HCT116 (cell line): ENCODE measurements at regions not wholly inside any gene's neighbourhood (a gene's known extent, or its start where the extent isn't known, plus 50 kb on each side); places are given as distances from the start of the nearest gene placed in this dataset.

Experiments
- ATAC-seq: fragments of 200-7000 bp; cut with Tn5 transposase; 2 replicates; pipeline ENCODE4 v1.9.1; 2020; ENCODE audit warnings: mild to moderate bottlenecking, moderate library complexity
- BruUV-seq: library from RNA; stranded (reverse); fragments of 400-500 nt; replicated peaks from 2 replicates; lab custom pipeline; 2021; lab: Mats Ljungman, UMichigan
- CTCF ChIA-PET: fragments of 300-600 bp; sonication (Branson Sonifier 250); formaldehyde crosslinking; loops from one replicate; lab custom pipeline; 2021; ENCODE audit warnings: antibody characterized with exemption; lab: Charles Lee
- POLR2A ChIA-PET: fragments of 300-600, 350-600 bp; sonication (Branson Sonifier 250); formaldehyde crosslinking; loops from one replicate; lab custom pipeline; 2021; ENCODE audit warnings: antibody characterized with exemption; lab: Charles Lee
- RAD21 ChIA-PET, 2 experiments: fragments of 300-600 bp; sonication (Branson Sonifier 250); formaldehyde crosslinking; loops; one replicate each; lab custom pipeline; 2023; ENCODE audit warnings: low total read pairs in 2 of 2; ENCODE audit not compliant: uncharacterized antibody in 2 of 2, unreplicated experiment in 2 of 2, low non-redundant PET in 1 of 2; lab: Charles Lee
- DNase-seq: peaks from one replicate; pipeline ENCODE4 v3.0.0-alpha.2; 2010; ENCODE audit warnings: low read depth, low spot score
- H2AFZ ChIP-seq: fragments of 200-600 bp; shearing (Covaris generic), sonication (generic); 2 replicates; pipeline ENCODE4 v1.6.1; 2017; ENCODE audit warnings: low read depth, mixed run types, mixed read lengths, antibody characterized with exemption, low read length; ENCODE audit not compliant: poor library complexity, severe bottlenecking
- H3K27ac ChIP-seq: 2 replicates; pipeline ENCODE4 v1.5.1; 2012; ENCODE audit warnings: low read depth, low read length
- H3K27me3 ChIP-seq: fragments of 200-600 bp; sonication (generic); 2 replicates; pipeline ENCODE4 v1.6.1; 2016; ENCODE audit warnings: mixed run types, low read length, mixed read lengths; ENCODE audit not compliant: insufficient read depth
- H3K36me3 ChIP-seq, 2 experiments: fragments of 200-500 bp in 1 of 2; fragments of 200-600 bp in 1 of 2; sonication (Bioruptor generic) in 1 of 2; sonication (generic) in 1 of 2; 2 replicates each; pipeline versions ENCODE4 v1.5.1 to v1.6.1; 2014 to 2016; ENCODE audit warnings: low read length in 2 of 2, inconsistent platforms in 1 of 2, mixed read lengths in 1 of 2, mixed run types in 1 of 2; ENCODE audit not compliant: insufficient read depth in 2 of 2, control insufficient read depth in 1 of 2
- H3K4me1 ChIP-seq, 2 experiments: fragments of 200-600 bp in 1 of 2; sonication (generic) in 1 of 2; 2 replicates each; pipeline versions ENCODE4 v1.5.1 to v1.6.1; 2012 to 2017; ENCODE audit warnings: low read length in 2 of 2, inconsistent platforms in 1 of 2, mild to moderate bottlenecking in 1 of 2, mixed read lengths in 1 of 2, mixed run types in 1 of 2, moderate library complexity in 1 of 2; ENCODE audit not compliant: insufficient read depth in 2 of 2, control insufficient read depth in 1 of 2
- H3K4me2 ChIP-seq: fragments of 200-600 bp; sonication (generic); 2 replicates; pipeline ENCODE4 v1.6.1; 2017; ENCODE audit warnings: mixed run types, low read length, mixed read lengths
- H3K4me3 ChIP-seq, 2 experiments: fragments of 200-600 bp in 1 of 2; sonication (generic) in 1 of 2; replicated peaks in 1 of 2; 2 replicates each; pipeline ENCODE4 v1.5.1; 2011 to 2016; ENCODE audit warnings: low read length in 2 of 2, control low read depth in 1 of 2, low read depth in 1 of 2, mild to moderate bottlenecking in 1 of 2, mixed read lengths in 1 of 2, mixed run types in 1 of 2
- H3K79me2 ChIP-seq: fragments of 200-600 bp; sonication (generic); 2 replicates; pipeline ENCODE4 v1.6.1; 2017; ENCODE audit warnings: mild to moderate bottlenecking, mixed run types, low read length, moderate library complexity, mixed read lengths; ENCODE audit not compliant: insufficient read depth
- H3K9ac ChIP-seq: fragments of 200-600 bp; sonication (generic); 2 replicates; pipeline ENCODE4 v1.6.1; 2016; ENCODE audit warnings: low read length, mixed read lengths
- H3K9me2 ChIP-seq: fragments of 200-600 bp; sonication (generic), shearing (Covaris generic); 2 replicates; pipeline ENCODE4 v1.6.1; 2017; ENCODE audit warnings: mixed run types, mild to moderate bottlenecking, moderate library complexity; ENCODE audit not compliant: insufficient read depth
- H3K9me3 ChIP-seq, 2 experiments: fragments of 200-500 bp in 1 of 2; fragments of 200-600 bp in 1 of 2; sonication (Bioruptor generic) in 1 of 2; sonication (generic) in 1 of 2; 2 replicates each; pipeline ENCODE4 v1.6.1; 2014 to 2017; ENCODE audit warnings: low read length in 2 of 2, mixed read lengths in 2 of 2, inconsistent platforms in 1 of 2, low read depth in 1 of 2, mild to moderate bottlenecking in 1 of 2, mixed run types in 1 of 2, moderate library complexity in 1 of 2; ENCODE audit not compliant: control insufficient read depth in 1 of 2, insufficient read depth in 1 of 2
- H4K20me1 ChIP-seq: fragments of 200-600 bp; sonication (generic), shearing (Covaris generic); 2 replicates; pipeline ENCODE4 v1.6.1; 2017; ENCODE audit warnings: mixed run types, mild to moderate bottlenecking, moderate library complexity; ENCODE audit not compliant: insufficient read depth
- CBX3 ChIP-seq: IDR thresholded peaks from 2 replicates; pipeline ENCODE4 v1.6.1; 2012; ENCODE audit warnings: low read depth
- CEBPB ChIP-seq: IDR thresholded peaks from 2 replicates; pipeline ENCODE4 v1.6.1; 2012; ENCODE audit warnings: low read depth
- EGR1 ChIP-seq: IDR thresholded peaks from 2 replicates; pipeline ENCODE4 v1.6.1; 2012; ENCODE audit warnings: low read depth
- ELF1 ChIP-seq: IDR thresholded peaks from 2 replicates; pipeline ENCODE4 v1.6.1; 2012; ENCODE audit warnings: low read depth, borderline replicate concordance
- EZH2 ChIP-seq: fragments of 200-600 bp; sonication (generic); IDR thresholded peaks from 2 replicates; pipeline ENCODE4 v1.6.1; 2017; ENCODE audit warnings: antibody characterized with exemption, mixed run types
- FOSL1 ChIP-seq: IDR thresholded peaks from 2 replicates; pipeline ENCODE4 v1.6.1; 2012; ENCODE audit warnings: low read depth
- JUND ChIP-seq: IDR thresholded peaks from 2 replicates; pipeline ENCODE4 v1.6.1; 2012
- MAX ChIP-seq: IDR thresholded peaks from 2 replicates; pipeline ENCODE4 v1.6.1; 2012
- POLR2A ChIP-seq: IDR thresholded peaks from 2 replicates; pipeline ENCODE4 v1.7.0; 2011; ENCODE audit warnings: borderline replicate concordance; ENCODE audit not compliant: insufficient read depth, insufficient read length; ENCODE audit errors: extremely low read depth
- POLR2AphosphoS5 ChIP-seq: IDR thresholded peaks from 2 replicates; pipeline ENCODE4 v1.6.1; 2011; ENCODE audit warnings: mild to moderate bottlenecking, low read depth, low read length, moderate library complexity
- RAD21 ChIP-seq: IDR thresholded peaks from 2 replicates; pipeline ENCODE4 v1.6.1; 2012; ENCODE audit warnings: low read depth, mild to moderate bottlenecking
- SIN3A ChIP-seq: IDR thresholded peaks from 2 replicates; pipeline ENCODE4 v1.6.1; 2012; ENCODE audit warnings: low read depth
- SP1 ChIP-seq: IDR thresholded peaks from 2 replicates; pipeline ENCODE4 v1.6.1; 2012; ENCODE audit warnings: low read depth
- SRF ChIP-seq: IDR thresholded peaks from 2 replicates; pipeline ENCODE4 v1.6.1; 2012; ENCODE audit warnings: low read depth
- TCF7L2 ChIP-seq: IDR thresholded peaks from 2 replicates; pipeline ENCODE4 v1.7.0; 2011; ENCODE audit warnings: borderline replicate concordance, inconsistent platforms; ENCODE audit not compliant: insufficient read depth, insufficient read length; ENCODE audit errors: extremely low read depth
- YY1 ChIP-seq: IDR thresholded peaks from 2 replicates; pipeline ENCODE4 v1.6.1; 2011; ENCODE audit warnings: low read length, low read depth, moderate library complexity, mild to moderate bottlenecking; ENCODE audit not compliant: insufficient replicate concordance; ENCODE audit errors: extremely low read depth
- intact Hi-C: fragments of 100-400 bp; cut with micrococcal nuclease; formaldehyde crosslinking; loops from 2 replicates; pipeline ENCODE4 v1.10.0; 2022
- TF ChIP-seq, protein P1 (sequence below), 3 experiments: fragments of 200-600 bp in 1 of 3; sonication (generic) in 1 of 3; IDR thresholded peaks in 2 of 3; conservative IDR thresholded peaks in 1 of 3; 2 replicates each; pipeline ENCODE4 v1.5.1; 2012 to 2017; ENCODE audit warnings: low read depth in 2 of 3, low read length in 2 of 3, antibody characterized with exemption in 1 of 3, borderline replicate concordance in 1 of 3, control low read depth in 1 of 3, mild to moderate bottlenecking in 1 of 3, mixed read lengths in 1 of 3, mixed run types in 1 of 3, moderate library complexity in 1 of 3; ENCODE audit not compliant: insufficient read depth in 1 of 3
- TF ChIP-seq, protein P2 (sequence below): IDR thresholded peaks from 2 replicates; pipeline ENCODE4 v1.6.1; 2012; ENCODE audit warnings: low read depth

- TF ChIP-seq POLR2AphosphoS5 (no peak), MAX (no peak), CEBPB (no peak), ELF1 (no peak), CBX3 (no peak)
- TF ChIP-seq, protein P1, sequence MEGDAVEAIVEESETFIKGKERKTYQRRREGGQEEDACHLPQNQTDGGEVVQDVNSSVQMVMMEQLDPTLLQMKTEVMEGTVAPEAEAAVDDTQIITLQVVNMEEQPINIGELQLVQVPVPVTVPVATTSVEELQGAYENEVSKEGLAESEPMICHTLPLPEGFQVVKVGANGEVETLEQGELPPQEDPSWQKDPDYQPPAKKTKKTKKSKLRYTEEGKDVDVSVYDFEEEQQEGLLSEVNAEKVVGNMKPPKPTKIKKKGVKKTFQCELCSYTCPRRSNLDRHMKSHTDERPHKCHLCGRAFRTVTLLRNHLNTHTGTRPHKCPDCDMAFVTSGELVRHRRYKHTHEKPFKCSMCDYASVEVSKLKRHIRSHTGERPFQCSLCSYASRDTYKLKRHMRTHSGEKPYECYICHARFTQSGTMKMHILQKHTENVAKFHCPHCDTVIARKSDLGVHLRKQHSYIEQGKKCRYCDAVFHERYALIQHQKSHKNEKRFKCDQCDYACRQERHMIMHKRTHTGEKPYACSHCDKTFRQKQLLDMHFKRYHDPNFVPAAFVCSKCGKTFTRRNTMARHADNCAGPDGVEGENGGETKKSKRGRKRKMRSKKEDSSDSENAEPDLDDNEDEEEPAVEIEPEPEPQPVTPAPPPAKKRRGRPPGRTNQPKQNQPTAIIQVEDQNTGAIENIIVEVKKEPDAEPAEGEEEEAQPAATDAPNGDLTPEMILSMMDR (IDR thresholded peaks at IDR 0.05 in 2 of 3, conservative IDR thresholded peaks at IDR 0.05 in 1 of 3; ENCODE audit: borderline replicate concordance in 1 of 3, insufficient read depth in 1 of 3, low read depth in 2 of 3, low read length in 2 of 3), result 0 out of 6 replicates have a peak, but pooled peaks of 2 of the 3 experiments have one; percentile 3 to 7
Observed at GRCh38 chr4:77305766-77306165, 148.8 kb downstream of the CCNG2 start (continued).

DNA sequence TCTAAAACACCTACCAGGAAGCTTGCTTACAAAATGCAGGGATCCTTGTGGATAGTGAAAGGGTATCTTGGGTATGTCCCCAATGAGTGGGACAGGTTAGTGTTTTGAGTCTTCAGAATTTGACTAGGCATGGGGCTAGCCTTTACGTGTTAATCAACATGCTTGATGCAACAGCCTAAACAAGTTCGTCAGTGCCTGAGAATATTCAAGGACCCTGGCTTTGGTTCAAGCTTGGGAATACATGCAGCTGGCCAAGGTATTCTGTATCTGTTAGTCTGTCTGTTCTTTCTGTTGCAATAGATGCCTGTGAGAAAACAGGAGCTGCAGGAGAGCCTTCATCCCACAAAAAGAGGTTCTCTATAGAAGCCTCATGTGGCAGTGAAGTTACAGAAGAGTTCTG is 149.5 kb downstream of the CCNG2 start:
- no peaks in the 10 kb centered on the region for H4K20me1 ChIP-seq
- TF ChIP-seq CEBPB (no peak), MAX (no peak), TCF7L2 (no peak), EGR1 (no peak), SRF (no peak), POLR2AphosphoS5 (no peak), RAD21 (no peak), POLR2A (no peak), SIN3A (no peak), JUND (no peak), EZH2 (no peak), YY1 (no peak), CBX3 (no peak), FOSL1 (no peak), SP1 (no peak)
- TF ChIP-seq, protein P2, sequence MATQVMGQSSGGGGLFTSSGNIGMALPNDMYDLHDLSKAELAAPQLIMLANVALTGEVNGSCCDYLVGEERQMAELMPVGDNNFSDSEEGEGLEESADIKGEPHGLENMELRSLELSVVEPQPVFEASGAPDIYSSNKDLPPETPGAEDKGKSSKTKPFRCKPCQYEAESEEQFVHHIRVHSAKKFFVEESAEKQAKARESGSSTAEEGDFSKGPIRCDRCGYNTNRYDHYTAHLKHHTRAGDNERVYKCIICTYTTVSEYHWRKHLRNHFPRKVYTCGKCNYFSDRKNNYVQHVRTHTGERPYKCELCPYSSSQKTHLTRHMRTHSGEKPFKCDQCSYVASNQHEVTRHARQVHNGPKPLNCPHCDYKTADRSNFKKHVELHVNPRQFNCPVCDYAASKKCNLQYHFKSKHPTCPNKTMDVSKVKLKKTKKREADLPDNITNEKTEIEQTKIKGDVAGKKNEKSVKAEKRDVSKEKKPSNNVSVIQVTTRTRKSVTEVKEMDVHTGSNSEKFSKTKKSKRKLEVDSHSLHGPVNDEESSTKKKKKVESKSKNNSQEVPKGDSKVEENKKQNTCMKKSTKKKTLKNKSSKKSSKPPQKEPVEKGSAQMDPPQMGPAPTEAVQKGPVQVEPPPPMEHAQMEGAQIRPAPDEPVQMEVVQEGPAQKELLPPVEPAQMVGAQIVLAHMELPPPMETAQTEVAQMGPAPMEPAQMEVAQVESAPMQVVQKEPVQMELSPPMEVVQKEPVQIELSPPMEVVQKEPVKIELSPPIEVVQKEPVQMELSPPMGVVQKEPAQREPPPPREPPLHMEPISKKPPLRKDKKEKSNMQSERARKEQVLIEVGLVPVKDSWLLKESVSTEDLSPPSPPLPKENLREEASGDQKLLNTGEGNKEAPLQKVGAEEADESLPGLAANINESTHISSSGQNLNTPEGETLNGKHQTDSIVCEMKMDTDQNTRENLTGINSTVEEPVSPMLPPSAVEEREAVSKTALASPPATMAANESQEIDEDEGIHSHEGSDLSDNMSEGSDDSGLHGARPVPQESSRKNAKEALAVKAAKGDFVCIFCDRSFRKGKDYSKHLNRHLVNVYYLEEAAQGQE, result no peak
- TF ChIP-seq, protein P1 (IDR thresholded peaks at IDR 0.05 in 2 of 3, conservative IDR thresholded peaks at IDR 0.05 in 1 of 3; ENCODE audit: borderline replicate concordance in 1 of 3, insufficient read depth in 1 of 3, low read depth in 2 of 3, low read length in 2 of 3), result no peak
- no peak overlapping the region for H2AFZ ChIP-seq
- H3K4me2 ChIP-seq, result no peak overlapping the region
- H3K9me3 ChIP-seq, result no peaks in the 10 kb centered on the region
- H3K4me3 ChIP-seq, result no peak overlapping the region
- H3K27ac ChIP-seq, result no peak overlapping the region
- H3K79me2 ChIP-seq, result no peaks in the 10 kb centered on the region
- H3K9ac ChIP-seq, result no peak overlapping the region
- H3K4me1 ChIP-seq, result no peaks in the 10 kb centered on the region; a peak in 1 of 4 replicates
- ChIA-PET RAD21 (no interaction called here), CTCF (no interaction called here), POLR2A (no interaction called here)
- intact Hi-C loops, result loop anchor here (5.0 kb wide), 2 partner anchors 259 to 794 kb away; no protein-coding TSS in a partner anchor
- no TSS peak for BruUV-seq
- H3K36me3 ChIP-seq, result no peaks in the 10 kb centered on the region
- ATAC-seq, result no peak
- no peaks in the 10 kb centered on the region for H3K9me2 ChIP-seq
- peaks cover 15% of the 10 kb centered on the region for H3K27me3 ChIP-seq
- DNase-seq, result no peak
